Stimulated activated naive CD8-positive, alpha-beta T cell treated with anti-CD3 and anti-CD28 coated beads, Interleukin-15, Interleukin-2, amounts not matched to agents 100 U/mL and 50 U/mL, for 24 hours (primary cell): ENCODE measurements at regions not wholly inside any gene's neighbourhood (a gene's known extent, or its start where the extent isn't known, plus 50 kb on each side); places are given as distances from the start of the nearest gene placed in this dataset.

Source experiments
- ATAC-seq: fragments of 150-1000 bp; cut with Tn5 transposase; one replicate; pipeline ENCODE4 v1.10.0; 2021
- DNase-seq: peaks from one replicate; pipeline ENCODE4 v3.0.0; 2021

DNA sequence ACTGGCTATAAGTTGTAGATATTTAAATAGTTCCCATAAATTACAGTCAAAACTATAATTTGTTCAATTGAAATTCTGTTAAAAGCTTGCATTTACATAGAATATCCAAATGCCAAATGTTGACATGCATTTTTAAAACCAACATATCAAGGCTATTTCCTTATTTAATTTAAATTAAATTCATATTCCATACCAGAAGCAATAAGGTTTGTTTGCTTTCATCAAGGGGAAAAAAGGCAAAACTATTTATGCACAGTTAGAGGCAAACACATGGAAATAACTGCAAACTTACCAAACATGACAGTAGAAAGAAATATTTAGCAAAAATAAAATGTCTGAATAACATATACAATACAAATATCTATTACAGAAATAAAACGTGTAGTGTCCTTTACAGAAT is 1581.2 kb upstream of the TENM4 start:
- DNase-seq, result no peak
- ATAC-seq, result no peak

DNA sequence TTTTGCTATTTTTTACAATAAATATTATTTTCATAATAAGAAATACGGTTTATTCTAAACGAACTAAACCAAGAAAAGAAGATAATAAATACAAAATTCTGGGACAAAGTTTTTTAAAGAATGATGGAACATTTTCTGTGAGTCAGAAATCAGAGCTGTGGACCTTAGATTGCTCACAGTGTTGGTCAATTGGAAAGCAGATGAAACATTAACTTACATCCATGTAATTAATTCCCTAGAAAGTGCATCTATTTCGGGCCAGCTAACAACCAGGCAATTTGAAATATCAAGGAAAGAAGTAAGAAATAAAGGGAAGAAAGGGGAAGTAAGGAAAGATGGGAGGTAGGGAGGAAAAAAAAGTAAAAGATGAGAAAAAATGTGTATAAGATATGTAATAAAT is 1569.8 kb upstream of the TENM4 start:
- DNase-seq (no peak), ATAC-seq (no peak)

DNA sequence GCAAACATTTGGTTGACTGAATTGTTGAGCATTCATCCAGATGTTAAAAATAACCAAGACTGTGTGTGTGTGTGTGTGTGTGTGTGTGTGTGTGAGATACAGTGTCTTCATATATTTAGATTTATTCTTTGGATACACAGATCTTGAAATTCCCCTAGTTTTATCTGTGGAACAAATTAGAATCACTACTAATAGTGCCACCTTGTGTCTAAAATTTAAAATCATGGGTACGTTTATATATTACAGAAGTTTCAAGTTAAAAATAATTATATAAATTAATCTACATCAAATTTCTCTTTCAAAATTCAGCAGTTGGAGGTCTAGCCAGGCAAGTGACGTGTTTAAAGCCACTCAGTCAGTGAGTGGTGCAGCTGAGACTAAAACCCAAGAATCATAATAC is 1566.2 kb upstream of the TENM4 start:
- no peak for ATAC-seq
- DNase-seq, result no peak

DNA sequence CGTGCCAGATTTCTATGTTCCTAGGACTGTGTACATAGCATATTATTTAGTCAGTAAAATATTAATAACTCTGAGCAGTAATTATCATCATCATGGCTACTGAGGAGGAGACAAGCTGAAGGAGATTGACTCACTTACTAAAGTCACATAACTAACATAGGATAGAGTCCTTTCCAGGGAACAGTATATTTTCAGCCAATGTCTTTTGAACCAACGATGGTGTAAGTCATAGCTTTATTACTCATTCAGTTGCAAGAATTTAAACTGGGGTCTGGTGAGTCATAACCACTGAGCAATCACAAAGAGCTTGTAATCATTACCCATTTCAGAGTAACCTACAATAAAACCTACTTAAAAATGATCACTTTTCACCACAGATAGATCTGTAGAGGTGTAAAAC is 1564.8 kb upstream of the TENM4 start:
- DNase-seq, result no peak
- no peak for ATAC-seq

DNA sequence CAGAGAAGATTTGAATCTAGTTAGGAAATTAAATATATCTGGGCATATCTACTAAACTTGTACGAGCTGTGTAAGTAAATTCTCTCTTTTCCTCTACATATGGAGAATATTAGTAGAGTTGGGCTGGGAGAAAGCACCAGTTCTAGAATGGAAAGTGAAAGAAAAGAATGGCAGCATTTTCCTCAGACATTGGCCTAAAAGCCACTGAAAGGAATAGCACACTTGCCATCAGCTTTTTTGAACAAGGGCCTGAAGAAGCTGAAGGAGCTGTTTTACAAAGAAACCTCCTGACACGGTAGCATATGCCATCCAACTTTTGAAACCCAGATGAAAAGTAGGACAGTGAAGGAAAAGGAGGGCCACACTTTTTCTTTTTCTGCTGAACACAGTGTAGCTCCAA is 1563.7 kb upstream of the TENM4 start:
- ATAC-seq (no peak), DNase-seq (no peak)

DNA sequence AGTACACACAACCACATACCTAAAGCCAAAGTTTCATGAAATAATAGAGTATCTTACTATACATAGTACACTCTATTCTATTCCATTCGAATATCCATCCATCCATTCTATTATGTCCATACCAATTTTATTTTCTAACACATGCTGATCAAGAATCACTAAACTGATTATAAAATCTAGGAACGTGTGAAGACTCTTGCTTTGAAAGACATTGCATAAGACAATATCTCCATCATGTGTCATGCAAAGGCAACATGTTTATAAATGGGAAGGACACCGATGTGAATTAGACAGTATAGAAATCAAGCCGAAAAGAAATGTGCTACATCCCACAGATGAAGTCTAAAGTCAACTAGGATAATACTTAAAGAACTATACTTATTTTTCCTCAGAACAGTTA is 1561.5 kb upstream of the TENM4 start:
- ATAC-seq (no peak), DNase-seq (no peak)

DNA sequence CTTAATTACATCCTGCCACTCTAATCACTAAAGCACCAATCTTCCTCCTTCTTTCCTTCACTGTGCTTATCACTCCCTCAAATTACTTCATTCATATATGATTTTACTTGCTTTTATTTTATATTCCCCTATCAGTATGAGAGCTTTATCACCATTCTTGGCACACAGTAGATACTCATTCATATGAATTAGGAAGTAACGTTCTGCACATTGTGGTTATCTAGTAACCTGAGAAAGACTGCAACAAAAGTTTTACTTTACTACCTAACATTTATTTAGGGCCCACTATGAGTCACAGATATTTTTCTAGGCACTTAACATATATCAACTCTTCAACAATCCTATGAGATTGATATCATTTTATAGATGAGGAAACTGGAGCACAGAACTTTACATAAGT is 1559.9 kb upstream of the TENM4 start:
- no peak for DNase-seq
- ATAC-seq, result no peak

DNA sequence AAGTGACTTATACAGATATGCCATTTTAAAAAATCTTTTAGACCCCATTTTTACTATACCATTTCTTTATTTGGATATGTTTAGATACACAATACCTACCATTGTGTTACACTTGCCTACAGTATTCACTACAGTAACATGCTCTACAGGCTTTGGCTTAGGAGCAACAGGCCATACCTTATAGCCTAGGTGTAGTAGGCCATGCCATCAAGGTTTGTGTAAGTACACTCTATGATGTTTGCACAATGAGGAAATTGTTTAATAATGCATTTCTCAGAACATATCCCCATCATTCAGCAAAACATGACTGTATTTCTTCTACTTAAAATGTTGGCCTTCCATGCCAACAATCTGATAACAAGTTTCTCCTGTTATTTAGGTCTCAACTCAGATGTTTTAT is 1559.5 kb upstream of the TENM4 start:
- ATAC-seq, result no peak
- DNase-seq, result no peak

DNA sequence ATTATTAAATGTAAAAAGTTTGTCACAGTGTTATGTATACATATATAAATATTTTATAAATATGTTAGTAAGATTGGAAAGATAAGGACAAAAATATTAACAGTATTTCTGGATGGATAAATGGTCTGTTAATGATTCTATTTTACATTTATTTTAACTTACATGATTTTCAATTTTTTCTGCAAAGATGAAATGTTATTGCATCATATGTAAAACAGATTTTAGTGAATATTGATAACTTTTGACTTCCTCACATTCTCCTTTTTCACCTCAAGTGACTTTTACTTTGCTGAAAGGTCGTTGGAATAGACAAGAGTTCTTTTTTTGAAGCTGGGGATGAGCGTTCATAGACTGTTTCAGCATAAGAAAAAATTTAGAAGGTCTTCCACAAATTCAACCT is 1554.7 kb upstream of the TENM4 start:
- no peak for ATAC-seq
- DNase-seq, result no peak

DNA sequence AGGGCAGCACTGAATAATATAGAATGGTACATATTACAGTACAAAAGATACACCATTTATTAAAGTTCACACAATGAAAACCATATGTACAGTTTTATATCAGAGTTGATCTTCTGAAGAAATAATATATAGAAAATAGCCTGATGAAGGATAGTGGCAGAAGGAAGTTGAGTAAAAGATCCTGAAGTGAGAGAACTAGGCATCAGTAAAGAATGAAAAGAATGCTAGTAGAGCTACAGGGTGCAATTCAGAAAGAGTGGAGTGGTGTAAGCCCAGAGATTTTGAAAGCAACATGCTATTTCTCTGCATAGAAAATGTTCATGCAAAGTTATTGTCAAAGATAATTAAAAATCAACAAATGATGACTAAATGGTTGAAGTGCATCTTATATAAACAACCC is 1552.7 kb upstream of the TENM4 start:
- DNase-seq (no peak), ATAC-seq (no peak)

DNA sequence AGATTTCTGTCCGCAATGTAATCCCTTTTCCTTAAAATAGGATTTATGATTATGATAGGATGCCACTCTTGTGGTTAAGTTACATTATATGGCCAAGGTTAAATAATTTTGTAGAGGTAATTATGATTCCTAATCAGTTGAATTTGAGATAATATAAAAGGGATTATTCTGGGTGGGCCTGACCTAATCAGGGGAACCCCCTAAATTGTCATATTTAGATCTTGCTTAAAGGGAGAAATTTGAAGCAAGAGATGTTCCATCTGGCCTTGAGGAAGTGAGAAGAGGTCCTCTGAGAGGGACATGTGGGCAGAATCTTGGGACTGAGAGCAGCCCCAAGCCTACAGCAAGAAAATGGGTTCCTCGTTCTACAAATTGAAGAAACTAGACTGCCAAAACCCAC is 1550.1 kb upstream of the TENM4 start:
- no peak for DNase-seq
- no peak for ATAC-seq

DNA sequence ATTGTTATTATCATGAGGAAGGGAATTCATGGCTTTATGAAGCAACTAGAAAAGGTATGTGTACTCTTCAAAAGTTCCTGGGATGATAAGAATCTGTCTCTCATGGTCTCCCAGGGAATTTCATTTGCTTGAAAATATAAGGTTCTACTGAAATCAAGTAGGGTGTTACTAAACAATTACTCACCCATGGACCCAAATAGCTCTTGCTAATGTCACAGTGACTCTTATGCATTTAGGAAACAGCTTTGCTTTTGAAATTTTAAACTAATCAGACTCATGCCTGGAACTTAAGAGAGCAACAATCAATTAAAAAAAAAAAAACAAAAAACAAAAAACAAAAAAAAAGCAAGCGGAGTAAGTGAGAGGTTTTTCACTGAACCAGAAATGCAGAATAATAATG is 1546.3 kb upstream of the TENM4 start:
- DNase-seq, result no peak
- no peak for ATAC-seq

DNA sequence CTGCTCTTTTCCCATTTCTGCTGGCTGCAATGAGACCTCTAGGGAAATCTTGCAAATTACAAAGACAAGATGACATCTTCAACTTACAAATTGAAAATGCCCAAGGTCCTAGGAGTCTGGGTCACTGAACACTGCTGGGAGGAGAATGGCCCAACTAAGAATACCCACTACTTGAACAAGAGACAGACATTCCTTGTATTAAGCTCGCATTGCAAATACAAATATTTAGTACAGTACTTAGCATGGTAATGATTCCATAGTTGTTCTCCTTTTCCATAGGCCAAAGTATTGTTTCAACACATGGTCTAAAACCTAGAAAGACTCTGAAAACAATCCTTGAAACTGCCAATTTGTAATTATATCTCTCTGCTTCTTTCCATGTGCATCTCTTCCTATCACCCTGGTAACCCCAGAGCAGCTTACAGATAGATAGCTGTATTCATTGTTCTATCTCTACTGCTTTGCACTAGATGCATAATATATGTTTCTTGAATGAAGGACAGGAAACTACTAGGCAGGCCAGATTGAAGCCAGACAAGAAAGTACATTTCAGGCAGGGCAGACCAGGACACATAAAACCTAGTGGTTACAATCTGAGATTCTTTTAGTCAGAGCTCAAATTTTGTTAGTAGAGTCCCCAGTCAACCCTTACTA is 1545.7 kb upstream of the TENM4 start:
- DNase-seq (no peak), ATAC-seq (no peak)

DNA sequence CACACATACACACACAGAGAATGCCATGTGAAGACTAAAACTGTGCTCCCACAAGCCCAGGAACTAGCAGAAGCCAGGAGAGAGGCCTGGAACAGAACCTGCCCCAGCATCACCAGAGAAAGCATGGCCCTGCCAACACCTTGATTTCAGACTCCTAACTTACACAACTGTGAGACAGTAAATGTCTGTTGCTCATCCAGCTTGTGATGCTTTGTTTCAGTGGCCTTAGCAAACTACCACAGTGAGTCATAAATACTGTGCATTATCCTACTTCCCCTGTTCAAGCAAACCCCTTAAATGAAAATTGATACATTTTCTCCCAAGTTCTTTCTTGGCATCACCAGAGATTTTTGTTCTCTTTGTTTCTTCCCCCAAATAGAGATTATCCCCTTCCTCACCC is 1539.4 kb upstream of the TENM4 start:
- ATAC-seq, result no peak
- DNase-seq, result no peak

DNA sequence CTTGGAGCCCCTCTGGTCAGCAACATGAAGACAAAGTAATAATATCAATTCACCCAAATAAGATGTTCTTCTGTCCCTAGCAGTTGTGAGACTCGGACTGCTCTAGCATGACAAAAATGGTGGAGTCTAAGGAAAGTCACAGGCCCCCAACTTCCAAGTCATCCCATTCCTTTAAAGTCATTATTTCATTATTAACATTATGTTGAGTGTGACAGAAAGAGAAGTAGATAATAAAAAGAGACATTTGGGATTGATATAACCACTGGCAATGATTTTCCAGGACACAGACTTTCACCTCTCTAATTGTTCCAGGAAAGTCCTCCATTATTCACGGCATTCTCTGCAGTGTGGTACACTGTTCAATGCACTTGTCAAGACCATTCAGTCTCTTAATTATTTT is 1533.0 kb upstream of the TENM4 start:
- ATAC-seq, result no peak
- DNase-seq, result no peak

DNA sequence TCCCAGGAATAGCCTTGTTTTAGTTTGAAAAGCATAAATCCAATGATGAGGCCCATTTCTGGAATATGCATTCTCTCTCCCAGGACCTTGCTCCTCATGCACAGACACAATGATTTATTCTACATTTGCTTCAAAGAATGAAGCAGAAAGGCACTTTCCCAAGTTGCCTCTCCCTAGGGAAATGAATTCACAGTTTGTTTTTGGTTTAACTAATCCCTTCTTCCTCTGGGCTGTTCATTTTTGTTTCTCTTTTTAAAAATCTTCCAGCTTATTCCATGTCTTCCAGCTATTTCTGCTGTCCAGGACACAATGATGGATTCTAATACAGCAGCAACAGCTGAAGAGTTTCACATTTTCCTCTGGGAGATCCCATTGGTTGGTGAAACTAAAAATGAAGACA is 1529.2 kb upstream of the TENM4 start:
- ATAC-seq (no peak), DNase-seq (no peak)

DNA sequence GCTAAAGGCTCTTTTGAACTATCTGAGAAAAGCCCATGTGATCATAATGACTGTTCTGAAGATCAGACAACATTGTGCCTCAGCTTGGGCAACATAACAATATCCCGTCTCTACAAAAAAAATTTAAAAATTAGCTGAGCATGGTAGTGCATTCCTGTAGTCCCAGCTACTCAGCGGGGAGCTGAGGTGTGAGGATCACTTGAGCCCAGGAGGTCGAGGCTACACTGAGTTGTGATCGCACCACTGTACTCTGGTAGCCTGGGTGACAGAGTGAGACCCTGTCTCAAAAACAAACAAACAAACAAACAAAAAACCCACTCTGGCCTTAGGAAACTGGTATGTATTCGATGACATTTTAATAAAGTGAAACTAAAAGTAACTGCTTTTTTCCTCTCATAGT is 1526.8 kb upstream of the TENM4 start:
- no peak for ATAC-seq

DNA sequence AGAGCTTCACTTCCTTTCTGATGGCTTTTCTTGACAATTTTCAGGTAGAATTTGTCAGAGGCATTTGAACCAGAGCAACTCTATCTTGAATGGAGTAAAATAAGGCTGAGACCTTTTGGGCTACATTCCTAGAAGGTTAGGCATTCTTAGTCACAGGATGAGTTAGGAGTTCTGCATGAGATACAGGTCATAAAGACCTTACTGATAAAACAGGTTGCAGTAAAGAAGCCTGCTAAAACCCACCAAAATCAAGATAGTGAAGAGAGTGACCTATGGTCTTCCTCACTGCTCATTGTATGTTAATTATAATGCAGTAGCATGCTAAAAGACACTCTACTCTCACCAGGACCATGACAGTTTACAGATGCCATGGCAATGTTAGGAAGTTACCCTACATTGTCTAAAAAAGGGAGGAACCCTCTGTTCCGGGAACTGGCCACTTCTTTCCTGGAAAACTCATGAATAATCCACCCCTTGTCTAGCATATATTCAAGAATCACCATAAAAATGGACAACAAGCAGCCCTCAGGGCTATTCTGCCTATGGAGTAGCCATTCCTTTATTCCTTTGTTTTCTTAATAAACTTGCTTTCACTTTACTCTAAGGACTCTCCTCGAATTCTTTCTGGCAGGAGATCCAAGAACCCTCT is 1519.7 kb upstream of the TENM4 start:
- no peak for ATAC-seq

More for the DNA sequence above, 1526.8 kb upstream of the TENM4 start:
- DNase-seq, result no peak

DNA sequence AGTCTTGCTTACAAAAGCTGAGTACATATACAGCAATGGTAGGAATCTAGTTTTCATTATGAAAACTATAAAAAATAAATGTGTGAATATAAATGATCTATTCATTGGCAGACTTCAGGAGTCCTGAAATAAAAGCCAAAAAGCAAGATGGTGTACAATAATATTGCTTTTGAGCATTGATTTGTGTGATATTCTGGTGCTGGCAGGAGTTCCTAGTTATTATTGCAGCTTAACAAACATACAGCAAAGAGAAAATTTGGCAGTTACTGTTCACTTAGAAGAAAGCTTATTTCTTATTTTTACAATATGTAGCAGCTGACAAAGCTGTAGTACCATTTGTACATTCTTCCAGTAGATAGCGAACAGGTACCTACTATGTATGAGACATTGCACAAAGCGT is 1518.9 kb upstream of the TENM4 start:
- DNase-seq (no peak), ATAC-seq (no peak)

More for the DNA sequence above, 1519.7 kb upstream of the TENM4 start:
- DNase-seq, result no peak

DNA sequence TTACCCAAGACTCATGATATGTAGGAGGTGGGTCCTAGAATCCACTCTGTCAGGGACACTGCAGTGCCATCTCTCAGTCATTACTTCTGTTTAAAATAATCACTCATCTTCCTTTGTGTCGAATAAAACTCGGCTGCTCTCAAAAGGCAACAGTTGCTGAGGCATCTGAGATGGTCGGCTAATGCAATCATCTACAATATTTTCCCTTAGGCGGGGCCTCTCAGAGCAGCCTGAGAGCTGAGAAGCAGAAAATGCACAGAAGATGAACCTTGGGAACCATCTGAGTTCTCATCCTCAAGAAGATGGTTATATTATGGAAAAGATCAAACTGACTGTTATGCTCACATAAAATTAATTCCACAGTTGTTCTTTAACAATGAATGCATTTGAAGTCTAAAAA is 1518.2 kb upstream of the TENM4 start:
- ATAC-seq (no peak), DNase-seq (no peak)

DNA sequence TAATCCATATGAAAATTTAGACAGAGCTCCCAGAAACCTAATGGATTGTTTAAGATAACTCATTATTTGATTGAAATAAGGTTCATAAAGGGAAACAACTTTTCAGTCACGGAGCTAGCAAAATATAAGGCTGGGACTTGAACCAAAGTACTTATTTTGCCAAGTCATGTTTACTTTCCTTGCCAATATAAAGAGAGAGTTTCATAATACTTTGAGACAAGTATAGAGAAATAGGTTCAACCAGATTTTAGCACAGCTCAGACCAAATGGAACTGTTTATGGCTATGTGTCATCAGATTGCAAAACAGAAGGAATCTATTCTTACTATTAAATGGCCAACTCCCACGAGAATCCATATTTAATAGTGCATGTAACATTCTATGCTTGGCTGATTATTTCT is 1517.5 kb upstream of the TENM4 start:
- DNase-seq (no peak), ATAC-seq (no peak)

DNA sequence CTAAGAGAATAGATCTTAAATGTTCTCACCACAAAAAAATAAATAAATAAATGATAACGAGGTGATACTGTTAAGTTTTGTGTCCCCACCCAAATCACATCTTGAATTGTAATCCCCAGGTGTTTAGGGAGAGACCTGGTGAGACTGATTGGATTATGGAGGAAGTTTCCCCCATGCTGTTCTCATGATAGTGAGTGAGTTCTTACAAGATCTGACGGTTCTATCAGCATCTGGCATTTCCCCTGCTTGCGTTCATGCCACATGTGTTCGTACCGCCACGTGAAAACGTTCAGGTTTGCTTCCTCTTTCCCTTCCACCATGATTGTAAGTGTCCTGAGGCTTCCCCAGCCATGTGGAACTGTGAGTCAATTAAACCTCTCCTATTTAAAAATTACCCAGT is 1514.8 kb upstream of the TENM4 start:
- no peak for ATAC-seq
- no peak for DNase-seq

DNA sequence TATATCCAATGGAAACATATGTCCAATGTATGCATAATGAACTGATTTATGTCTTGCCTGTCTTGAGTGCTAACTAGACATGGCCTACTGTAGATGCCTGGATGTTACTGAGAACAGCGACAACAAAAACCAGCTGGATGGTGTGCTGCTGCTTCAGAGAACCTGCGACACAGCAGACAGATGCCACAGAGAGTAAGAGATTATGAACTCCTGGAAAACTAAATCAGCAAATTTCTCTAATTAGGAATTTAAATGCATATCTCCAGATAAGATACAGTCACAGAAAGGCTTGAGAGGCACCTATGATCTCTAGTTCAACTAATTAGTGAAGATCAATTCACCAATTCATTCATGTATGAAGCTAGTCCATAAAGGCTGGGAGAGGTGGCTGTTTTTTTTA is 1508.0 kb upstream of the TENM4 start:
- no peak for DNase-seq
- no peak for ATAC-seq

DNA sequence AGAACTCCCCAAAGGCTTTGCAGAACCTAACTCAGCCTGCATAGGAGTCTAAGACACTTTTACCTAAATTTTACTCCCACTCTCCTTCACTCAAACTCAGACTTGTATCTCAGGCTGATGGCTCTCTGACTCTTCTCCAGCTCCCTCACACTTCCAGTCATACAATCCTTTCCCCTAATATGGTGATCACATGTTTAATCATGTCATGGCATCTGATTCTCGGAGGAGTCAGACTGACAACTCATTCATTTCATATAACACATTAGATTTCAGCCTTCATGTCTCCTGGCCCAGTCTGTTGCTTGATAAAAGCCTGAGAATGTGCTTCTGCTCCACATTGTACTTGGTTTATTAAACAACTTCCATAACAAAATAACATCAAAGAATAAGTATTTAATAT is 1503.9 kb upstream of the TENM4 start:
- DNase-seq (no peak), ATAC-seq (no peak)

DNA sequence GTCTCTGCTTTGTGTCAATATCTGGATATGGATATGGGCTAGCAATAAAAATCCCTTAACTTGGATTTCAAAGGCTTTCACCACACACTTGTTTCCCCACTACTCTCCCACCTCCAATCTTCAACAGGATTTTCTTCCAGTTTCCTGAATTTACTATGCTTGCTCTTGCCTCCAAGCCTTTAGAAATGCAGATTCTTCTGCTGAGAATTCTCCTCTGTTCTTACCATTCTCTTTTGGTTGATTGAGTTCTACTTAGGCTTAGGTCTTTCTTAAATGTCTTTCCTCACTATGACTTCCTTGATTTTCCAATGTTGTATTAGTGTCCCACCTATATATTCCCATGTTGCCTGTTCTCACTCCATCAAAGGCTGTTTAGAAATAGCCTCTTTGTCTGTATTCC is 1502.4 kb upstream of the TENM4 start:
- DNase-seq (no peak), ATAC-seq (no peak)
